ENCODE measurements at regions not wholly inside any gene's neighbourhood (a gene's known extent, or its start where the extent isn't known, plus 50 kb on each side); places are given as distances from the start of the nearest gene placed in this dataset.
"Not testable (repeated sequence)": the region's sequence is repeated elsewhere in the genome, so short reads cannot be mapped to it uniquely, and the experiment has no call there.

- FAIRE-seq (no peak), DNase-seq (ENCODE audit: insufficient read length, low spot score) (no peak)
Observed at GRCh38 chr1:99533909-99534637, 111.8 kb upstream of the PALMD start.

- DNase-seq (ENCODE audit: insufficient read length, low spot score) (no peak), FAIRE-seq (no peak)
Observed at GRCh38 chr1:99534638-99534930, 111.3 kb upstream of the PALMD start.

GRCh38 chr1:99535470-99536164 is 110.3 kb upstream of the PALMD start:
- no peak for FAIRE-seq
- no peak for DNase-seq (ENCODE audit: insufficient read length, low spot score)

GRCh38 chr1:99537886-99538617 is 107.9 kb upstream of the PALMD start:
- FAIRE-seq: no peak
- no peak for DNase-seq (ENCODE audit: insufficient read length, low spot score)

GRCh38 chr1:99538618-99538956 is 107.3 kb upstream of the PALMD start:
- FAIRE-seq: no peak
- no peak for DNase-seq (ENCODE audit: insufficient read length, low spot score)

GRCh38 chr1:99539131-99539530 is 106.8 kb upstream of the PALMD start:
- FAIRE-seq: no peak
- no peak for DNase-seq (ENCODE audit: insufficient read length, low spot score)

- no peak for DNase-seq (ENCODE audit: insufficient read length, low spot score)
- FAIRE-seq: no peak
Observed at GRCh38 chr1:99540744-99541143, 105.2 kb upstream of the PALMD start.

- FAIRE-seq (no peak), DNase-seq (ENCODE audit: insufficient read length, low spot score) (no peak)
Observed at GRCh38 chr1:99544328-99544727, 101.6 kb upstream of the PALMD start.

GRCh38 chr1:99546432-99547416 is 99.2 kb upstream of the PALMD start:
- no peak for DNase-seq (ENCODE audit: insufficient read length, low spot score)
- no peak for FAIRE-seq

GRCh38 chr1:99548943-99549605 is 96.8 kb upstream of the PALMD start:
- no peak for DNase-seq (ENCODE audit: insufficient read length, low spot score)
- FAIRE-seq: no peak

- DNase-seq (ENCODE audit: insufficient read length, low spot score) (no peak), FAIRE-seq (no peak)
Observed at GRCh38 chr1:99550198-99550597, 95.7 kb upstream of the PALMD start.

GRCh38 chr1:99551812-99552614 is 93.9 kb upstream of the PALMD start:
- DNase-seq (ENCODE audit: insufficient read length, low spot score) (no peak), FAIRE-seq (no peak)

- FAIRE-seq: no peak
Observed at GRCh38 chr1:99553301-99553700, 92.6 kb upstream of the PALMD start.

GRCh38 chr1:99553819-99554218 is 92.1 kb upstream of the PALMD start:
- not testable (repeated sequence) for FAIRE-seq; DNase-seq (ENCODE audit: insufficient read length, low spot score)

More at GRCh38 chr1:99553301-99553700, 92.6 kb upstream of the PALMD start:
- no peak for DNase-seq (ENCODE audit: insufficient read length, low spot score)

GRCh38 chr1:99554727-99555126 is 91.2 kb upstream of the PALMD start:
- FAIRE-seq: no peak

GRCh38 chr1:99557546-99558202 is 88.2 kb upstream of the PALMD start:
- FAIRE-seq (no peak), DNase-seq (ENCODE audit: insufficient read length, low spot score) (no peak)

More at GRCh38 chr1:99554727-99555126, 91.2 kb upstream of the PALMD start:
- no peak for DNase-seq (ENCODE audit: insufficient read length, low spot score)

- no peak for DNase-seq (ENCODE audit: insufficient read length, low spot score)
- FAIRE-seq: no peak
Observed at GRCh38 chr1:99559166-99559565, 86.7 kb upstream of the PALMD start.

- DNase-seq (ENCODE audit: insufficient read length, low spot score): no peak
- no peak for FAIRE-seq
Observed at GRCh38 chr1:99560207-99561040, 85.5 kb upstream of the PALMD start.
